ENCODE measurements at regions not wholly inside any gene's neighbourhood (a gene's known extent, or its start where the extent isn't known, plus 50 kb on each side); places are given as distances from the start of the nearest gene placed in this dataset.

DNA sequence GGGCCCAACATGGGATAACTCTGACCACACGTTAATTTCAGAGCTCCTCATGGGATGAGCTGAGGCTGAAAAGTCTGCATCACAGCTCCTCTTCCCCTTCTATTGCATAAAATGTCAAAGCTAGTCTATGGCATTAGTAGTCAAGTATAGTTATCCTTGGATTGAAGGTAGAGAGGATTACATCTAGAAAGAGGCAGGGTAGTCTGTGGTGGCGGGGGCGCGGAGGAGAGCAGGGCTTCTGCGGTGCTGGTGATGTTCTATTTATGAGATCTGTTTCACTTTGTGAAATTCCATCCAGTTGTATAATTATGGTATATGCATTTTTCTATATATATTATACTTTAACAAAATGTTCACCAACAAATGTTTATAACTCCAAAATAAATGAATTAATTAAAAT lies 329.5 kb upstream of the GRAMD2B start:
- WGBS, 2 donors: 94 to 96% methylated on average over 5 of the region's 5 CpGs
- H3K4me1 ChIP-seq: no peaks in the 10 kb centered on the region
- no peak overlapping the region for H3K27ac ChIP-seq
- TF ChIP-seq POLR2A (IDR thresholded peaks at IDR 0.05): no peak
- no peak for TF ChIP-seq EP300 (IDR thresholded peaks at IDR 0.05)
- TF ChIP-seq, protein P1, sequence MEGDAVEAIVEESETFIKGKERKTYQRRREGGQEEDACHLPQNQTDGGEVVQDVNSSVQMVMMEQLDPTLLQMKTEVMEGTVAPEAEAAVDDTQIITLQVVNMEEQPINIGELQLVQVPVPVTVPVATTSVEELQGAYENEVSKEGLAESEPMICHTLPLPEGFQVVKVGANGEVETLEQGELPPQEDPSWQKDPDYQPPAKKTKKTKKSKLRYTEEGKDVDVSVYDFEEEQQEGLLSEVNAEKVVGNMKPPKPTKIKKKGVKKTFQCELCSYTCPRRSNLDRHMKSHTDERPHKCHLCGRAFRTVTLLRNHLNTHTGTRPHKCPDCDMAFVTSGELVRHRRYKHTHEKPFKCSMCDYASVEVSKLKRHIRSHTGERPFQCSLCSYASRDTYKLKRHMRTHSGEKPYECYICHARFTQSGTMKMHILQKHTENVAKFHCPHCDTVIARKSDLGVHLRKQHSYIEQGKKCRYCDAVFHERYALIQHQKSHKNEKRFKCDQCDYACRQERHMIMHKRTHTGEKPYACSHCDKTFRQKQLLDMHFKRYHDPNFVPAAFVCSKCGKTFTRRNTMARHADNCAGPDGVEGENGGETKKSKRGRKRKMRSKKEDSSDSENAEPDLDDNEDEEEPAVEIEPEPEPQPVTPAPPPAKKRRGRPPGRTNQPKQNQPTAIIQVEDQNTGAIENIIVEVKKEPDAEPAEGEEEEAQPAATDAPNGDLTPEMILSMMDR (IDR thresholded peaks at IDR 0.05): no peak
- DNase-seq (ENCODE audit: low spot score in 2 of 2): no peak
- H3K27me3 ChIP-seq: no peaks in the 10 kb centered on the region
- no peak overlapping the region for H3K4me3 ChIP-seq
- H3K9me3 ChIP-seq: peaks cover 0 to 5% (median 1%) of the 10 kb centered on the region in 4 donors
- no peaks in the 10 kb centered on the region for H3K36me3 ChIP-seq

DNA sequence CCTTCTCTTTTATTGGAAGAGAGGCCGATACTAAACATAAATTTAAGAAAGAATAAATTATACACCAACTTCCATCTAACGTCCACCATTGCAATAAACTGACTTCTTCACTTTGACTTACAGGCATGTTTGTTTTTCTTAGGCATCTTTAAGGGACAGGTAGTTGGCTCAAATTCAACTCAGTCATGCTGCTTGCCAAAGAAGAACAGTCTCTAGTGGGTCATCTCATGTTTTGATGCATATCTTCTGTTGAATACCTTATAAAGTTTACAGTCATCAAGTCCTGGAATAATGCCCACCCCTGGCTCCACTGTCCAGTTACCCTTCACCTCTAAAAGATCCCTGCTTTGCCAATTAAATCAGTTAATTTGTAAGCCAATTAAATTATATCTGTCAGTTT lies 328.2 kb upstream of the GRAMD2B start:
- WGBS, 2 donors: 85 to 91% methylated on average over 2 of the region's 2 CpGs
- TF ChIP-seq EP300 (IDR thresholded peaks at IDR 0.05) (no peak), POLR2A (IDR thresholded peaks at IDR 0.05) (no peak)
- TF ChIP-seq, protein P1 (IDR thresholded peaks at IDR 0.05): no peak
- Histone ChIP-seq H3K9me3 (peaks cover 0 to 5% (median 1%) of the 10 kb centered on the region in 4 donors), H3K27me3 (no peaks in the 10 kb centered on the region), H3K36me3 (no peaks in the 10 kb centered on the region), H3K4me1 (no peaks in the 10 kb centered on the region), H3K27ac (no peak overlapping the region), H3K4me3 (no peak overlapping the region)
- DNase-seq (ENCODE audit: low spot score in 2 of 2): no peak

DNA sequence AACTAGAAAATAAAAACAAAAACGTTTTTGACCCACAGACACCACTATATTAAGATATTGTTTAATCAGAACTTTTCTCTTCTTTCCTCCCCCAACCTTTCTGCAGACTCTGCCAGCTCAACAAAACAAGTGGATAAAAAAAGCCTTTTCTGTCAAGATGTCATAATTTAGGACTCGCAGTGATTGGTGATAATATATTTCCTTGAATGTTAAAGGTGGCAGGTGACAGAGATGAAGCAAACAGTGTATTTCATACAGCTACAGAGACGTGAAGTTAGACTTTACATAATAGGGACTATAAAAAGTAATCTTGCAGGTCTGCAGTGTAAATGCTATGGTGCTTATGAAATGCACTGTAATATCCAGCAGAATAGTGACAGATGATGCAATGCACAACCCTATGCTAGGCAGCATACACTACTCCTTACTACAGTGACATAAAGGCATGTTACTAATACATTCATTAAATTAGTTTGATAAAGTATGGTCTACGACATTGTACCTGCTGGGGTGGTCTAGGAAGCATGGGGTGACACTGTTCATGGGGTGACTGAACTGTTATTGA lies 326.7 kb upstream of the GRAMD2B start:
- H3K4me3 ChIP-seq: no peak overlapping the region
- no peaks in the 10 kb centered on the region for H3K27me3 ChIP-seq
- H3K9me3 ChIP-seq: no peaks in the 10 kb centered on the region
- H3K4me1 ChIP-seq: no peaks in the 10 kb centered on the region
- DNase-seq (ENCODE audit: low spot score in 2 of 2): no peak
- TF ChIP-seq EP300 (IDR thresholded peaks at IDR 0.05): no peak
- TF ChIP-seq, protein P1 (IDR thresholded peaks at IDR 0.05): no peak
- TF ChIP-seq POLR2A (IDR thresholded peaks at IDR 0.05): no peak
- 75 to 78% methylated on average over 4 of the region's 4 CpGs for WGBS, 2 donors
- no peak overlapping the region for H3K27ac ChIP-seq
- no peaks in the 10 kb centered on the region for H3K36me3 ChIP-seq

DNA sequence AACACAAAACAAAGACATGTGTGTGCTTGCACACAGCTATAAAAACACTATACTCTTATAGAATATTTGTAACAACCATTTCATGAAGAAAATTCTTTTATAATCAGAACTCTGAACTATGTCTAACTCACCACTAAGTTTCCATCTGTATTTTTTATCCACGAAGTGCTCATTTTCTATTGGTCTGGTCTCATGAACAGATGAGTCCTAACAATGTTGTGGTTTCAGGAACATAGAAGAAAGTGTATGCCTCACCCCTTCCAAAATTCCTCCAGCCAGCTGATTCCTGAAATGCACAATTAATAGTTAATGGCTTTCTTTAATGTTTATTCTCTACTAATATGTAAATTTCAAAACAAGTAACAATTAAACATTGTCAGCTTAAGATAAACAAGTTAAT lies 325.3 kb upstream of the GRAMD2B start:
- Histone ChIP-seq H3K36me3 (no peaks in the 10 kb centered on the region), H3K4me1 (no peaks in the 10 kb centered on the region), H3K27ac (no peak overlapping the region), H3K4me3 (no peak overlapping the region), H3K27me3 (no peaks in the 10 kb centered on the region), H3K9me3 (no peaks in the 10 kb centered on the region)
- no peak for TF ChIP-seq POLR2A (IDR thresholded peaks at IDR 0.05)
- WGBS, 2 donors: 63 to 73% methylated on average over 1 of the region's 1 CpG
- DNase-seq (ENCODE audit: low spot score in 2 of 2): no peak

DNA sequence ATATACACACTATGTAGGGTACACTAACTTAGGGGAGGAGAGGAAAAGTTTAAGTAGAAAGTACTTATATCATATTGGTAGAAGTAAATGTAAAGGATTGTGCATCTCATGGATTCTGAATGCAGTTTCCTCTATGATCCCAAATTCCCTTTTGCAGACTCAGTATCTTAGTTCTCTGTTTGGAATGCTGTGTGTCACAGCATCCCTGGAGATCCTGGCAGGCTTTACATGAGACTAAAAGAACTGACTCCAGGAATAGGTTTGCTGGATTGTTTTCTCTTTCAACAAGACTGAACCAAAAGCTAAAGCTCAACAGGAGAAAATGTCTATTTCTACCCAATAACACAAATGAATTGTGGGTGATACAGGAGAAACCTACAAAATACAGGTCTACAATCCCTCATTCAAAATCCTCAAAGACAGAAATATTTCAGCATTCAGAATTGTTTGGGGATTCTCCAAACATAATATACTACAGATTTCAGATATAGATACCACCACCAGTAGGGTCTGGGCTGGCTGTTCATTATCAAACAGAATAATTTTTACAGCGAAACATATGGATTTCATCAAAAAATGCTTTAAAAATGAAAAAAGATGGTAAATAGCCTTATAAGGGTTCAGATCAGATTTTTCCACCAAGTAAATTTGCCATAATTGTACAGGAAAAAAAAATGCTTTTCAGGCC lies 324.7 kb upstream of the GRAMD2B start:
- no peak overlapping the region for H3K27ac ChIP-seq
- TF ChIP-seq POLR2A (IDR thresholded peaks at IDR 0.05): no peak
- 83 to 93% methylated on average over 1 of the region's 1 CpG for WGBS, 2 donors
- no peaks in the 10 kb centered on the region for H3K36me3 ChIP-seq
- no peaks in the 10 kb centered on the region for H3K9me3 ChIP-seq
- H3K27me3 ChIP-seq: no peaks in the 10 kb centered on the region
- no peak overlapping the region for H3K4me3 ChIP-seq
- no peaks in the 10 kb centered on the region for H3K4me1 ChIP-seq
- no peak for DNase-seq (ENCODE audit: low spot score in 2 of 2)

DNA sequence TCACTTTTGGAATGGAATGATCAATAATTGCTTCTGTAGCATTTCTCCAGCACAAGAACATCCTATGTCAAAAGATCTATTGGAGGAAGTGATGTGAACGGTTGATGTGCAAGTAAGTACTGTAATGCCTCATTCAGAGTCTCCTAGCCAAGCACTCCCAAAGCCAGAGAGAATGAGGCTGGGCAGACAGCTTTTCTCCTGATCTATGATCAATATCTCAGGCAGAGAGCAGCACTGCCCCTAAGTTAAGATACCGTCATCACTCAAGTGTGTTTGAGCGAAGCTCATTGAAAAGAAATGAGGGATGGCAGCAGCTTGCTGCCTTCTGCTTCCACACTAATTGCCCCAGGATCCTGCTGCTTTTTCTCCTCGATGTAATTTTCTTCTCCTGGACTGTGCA lies 324.1 kb upstream of the GRAMD2B start:
- H3K4me1 ChIP-seq: no peaks in the 10 kb centered on the region
- WGBS, 2 donors: 80% methylated on average over 4 of the region's 4 CpGs
- no peaks in the 10 kb centered on the region for H3K36me3 ChIP-seq
- H3K4me3 ChIP-seq: no peak overlapping the region
- no peaks in the 10 kb centered on the region for H3K27me3 ChIP-seq
- no peak for TF ChIP-seq POLR2A (IDR thresholded peaks at IDR 0.05)
- TF ChIP-seq, protein P1 (IDR thresholded peaks at IDR 0.05): no peak
- TF ChIP-seq EP300 (IDR thresholded peaks at IDR 0.05): no peak
- no peak overlapping the region for H3K27ac ChIP-seq
- no peaks in the 10 kb centered on the region for H3K9me3 ChIP-seq
- no peak for DNase-seq (ENCODE audit: low spot score in 2 of 2)

Measured in tibial nerve (tissue), 4 donors.